IMR-90 (cell line): ENCODE measurements at regions not wholly inside any gene's neighbourhood (a gene's known extent, or its start where the extent isn't known, plus 50 kb on each side); places are given as distances from the start of the nearest gene placed in this dataset.

Experiments used
- ATAC-seq: fragments of 200-7000 bp; cut with Tn5 transposase; 2 replicates; pipeline ENCODE4 v1.9.1; 2020; ENCODE audit warnings: low read depth, mild to moderate bottlenecking, moderate library complexity
- BruUV-seq: library from RNA; stranded (reverse); fragments of 400-500 nt; replicated peaks from 2 replicates; lab custom pipeline; 2021; lab: Mats Ljungman, UMichigan
- CTCF ChIA-PET: fragments of 300-600 bp; formaldehyde crosslinking; extraction: SDS; loops from one replicate; lab custom pipeline; 2021; ENCODE audit warnings: antibody characterized with exemption; lab: Yijun Ruan, JAX
- POLR2A ChIA-PET: fragments of 300-600 bp; sonication (Branson Sonifier 250); formaldehyde crosslinking; loops from one replicate; lab custom pipeline; 2022; ENCODE audit warnings: antibody characterized with exemption; ENCODE audit not compliant: unreplicated experiment; lab: Charles Lee
- DNase-seq: peaks from one replicate; pipeline ENCODE4 v3.0.0; 2013
- H2AFZ ChIP-seq: replicated peaks from 2 replicates; pipeline ENCODE3; 2013; ENCODE audit warnings: low read length, mild to moderate bottlenecking; ENCODE audit not compliant: poor library complexity
- H2AK5ac ChIP-seq: 2 replicates; pipeline ENCODE4 v1.6.1; 2013; ENCODE audit warnings: low read depth, low read length, inconsistent platforms
- H2AK9ac ChIP-seq: replicated peaks from 2 replicates; pipeline ENCODE3; 2013; ENCODE audit warnings: mild to moderate bottlenecking, low read depth, low read length, moderate library complexity; ENCODE audit not compliant: poor library complexity
- H2BK120ac ChIP-seq: 2 replicates; pipeline ENCODE4 v1.6.1; 2013; ENCODE audit warnings: low read depth, low read length, inconsistent platforms
- H2BK15ac ChIP-seq: 3 replicates; pipeline ENCODE4 v1.6.1; 2013; ENCODE audit warnings: low read depth, low read length, inconsistent platforms
- H2BK20ac ChIP-seq: 2 replicates; pipeline ENCODE4 v1.6.1; 2013; ENCODE audit warnings: low read depth, mild to moderate bottlenecking, inconsistent platforms, low read length, moderate library complexity
- H2BK5ac ChIP-seq: 2 replicates; pipeline ENCODE4 v1.6.1; 2013; ENCODE audit warnings: mild to moderate bottlenecking, low read depth, low read length, inconsistent platforms; ENCODE audit not compliant: poor library complexity, severe bottlenecking
- H3K14ac ChIP-seq: replicated peaks from 2 replicates; pipeline ENCODE4 v1.6.1; 2013; ENCODE audit warnings: low read depth, low read length, inconsistent platforms
- H3K18ac ChIP-seq: 2 replicates; pipeline ENCODE4 v1.6.1; 2013; ENCODE audit warnings: low read depth, low read length, control low read depth
- H3K23ac ChIP-seq: 2 replicates; pipeline ENCODE4 v1.6.1; 2013; ENCODE audit warnings: low read depth, low read length, inconsistent platforms
- H3K27ac ChIP-seq: 2 replicates; pipeline ENCODE4 v1.5.1; 2013; ENCODE audit warnings: mild to moderate bottlenecking, control low read depth, low read length; ENCODE audit not compliant: insufficient read depth
- H3K27me3 ChIP-seq: 2 replicates; pipeline ENCODE4 v1.6.1; 2013; ENCODE audit warnings: low read length; ENCODE audit not compliant: control insufficient read depth, insufficient read depth
- H3K36me3 ChIP-seq: 2 replicates; pipeline ENCODE4 v1.6.1; 2013; ENCODE audit warnings: low read length, mixed read lengths; ENCODE audit not compliant: control insufficient read depth, insufficient read depth
- H3K4ac ChIP-seq: 2 replicates; pipeline ENCODE4 v1.6.1; 2013; ENCODE audit warnings: low read depth, low read length, inconsistent platforms
- H3K4me1 ChIP-seq: 2 replicates; pipeline ENCODE4 v1.6.1; 2013; ENCODE audit warnings: low read length, mixed read lengths; ENCODE audit not compliant: control insufficient read depth, insufficient read depth
- H3K4me2 ChIP-seq: 2 replicates; pipeline ENCODE4 v1.6.1; 2013; ENCODE audit warnings: low read depth, mild to moderate bottlenecking, control low read depth, low read length, moderate library complexity
- H3K4me3 ChIP-seq: 2 replicates; pipeline ENCODE4 v1.5.1; 2013; ENCODE audit warnings: low read depth, mild to moderate bottlenecking, control low read depth, low read length, moderate library complexity; ENCODE audit not compliant: insufficient read depth
- H3K56ac ChIP-seq: 2 replicates; pipeline ENCODE4 v1.6.1; 2013; ENCODE audit warnings: low read length, inconsistent platforms; ENCODE audit not compliant: insufficient read depth; ENCODE audit errors: extremely low read depth
- H3K79me1 ChIP-seq, 2 experiments: 2 replicates each; pipeline ENCODE4 v1.6.1; 2013; ENCODE audit warnings: low read length in 2 of 2, inconsistent platforms in 1 of 2, low read depth in 1 of 2
- H3K9ac ChIP-seq: 2 replicates; pipeline ENCODE4 v1.6.1; 2013; ENCODE audit warnings: low read depth, low read length, control low read depth
- H3K9me1 ChIP-seq: 2 replicates; pipeline ENCODE4 v1.6.1; 2013; ENCODE audit warnings: low read length, inconsistent platforms; ENCODE audit not compliant: insufficient read depth
- H3K9me3 ChIP-seq: 2 replicates; pipeline ENCODE4 v1.6.1; 2013; ENCODE audit warnings: low read length; ENCODE audit not compliant: control insufficient read depth, insufficient read depth
- H4K20me1 ChIP-seq: 2 replicates; pipeline ENCODE4 v1.6.1; 2013; ENCODE audit warnings: low read length, inconsistent platforms; ENCODE audit not compliant: insufficient read depth
- H4K5ac ChIP-seq: 2 replicates; pipeline ENCODE4 v1.6.1; 2013; ENCODE audit warnings: mild to moderate bottlenecking, low read depth, low read length, control low read depth
- H4K8ac ChIP-seq, 2 experiments: 2 replicates each; pipeline ENCODE4 v1.6.1; 2013; ENCODE audit warnings: low read depth in 2 of 2, low read length in 2 of 2, control low read depth in 1 of 2, inconsistent platforms in 1 of 2
- H4K91ac ChIP-seq: 2 replicates; pipeline ENCODE4 v1.6.1; 2013; ENCODE audit warnings: low read depth, low read length, inconsistent platforms; ENCODE audit not compliant: insufficient read depth
- CEBPB ChIP-seq: IDR thresholded peaks from 2 replicates; pipeline ENCODE4 v1.6.1; 2012; ENCODE audit warnings: low read depth, low read length, improper control_type of control experiment
- CHD1 ChIP-seq: IDR thresholded peaks from 2 replicates; pipeline ENCODE4 v1.6.1; 2012; ENCODE audit warnings: low read depth, low read length, improper control_type of control experiment
- CTCF ChIP-seq: conservative IDR thresholded peaks from 2 replicates; pipeline ENCODE4 v1.5.1; 2012; ENCODE audit warnings: mild to moderate bottlenecking, low read depth, low read length, improper control_type of control experiment
- MAFK ChIP-seq: IDR thresholded peaks from 2 replicates; pipeline ENCODE4 v1.6.1; 2012; ENCODE audit warnings: low read depth, low read length, improper control_type of control experiment
- MAZ ChIP-seq: IDR thresholded peaks from 2 replicates; pipeline ENCODE4 v1.6.1; 2012; ENCODE audit warnings: low read depth, mild to moderate bottlenecking, low read length, improper control_type of control experiment, moderate library complexity, borderline replicate concordance
- MXI1 ChIP-seq: IDR thresholded peaks from 2 replicates; pipeline ENCODE4 v1.6.1; 2012; ENCODE audit warnings: low read depth, mild to moderate bottlenecking, low read length, moderate library complexity, borderline replicate concordance
- SMC3 ChIP-seq: fragments of 150-350 bp; IDR thresholded peaks from 2 replicates; pipeline ENCODE4 v1.6.1; 2016; ENCODE audit warnings: low read depth, mild to moderate bottlenecking, antibody characterized with exemption, low read length, moderate library complexity
- USF2 ChIP-seq: fragments of 150-350 bp; IDR thresholded peaks from 2 replicates; pipeline ENCODE4 v1.6.1; 2017; ENCODE audit warnings: mild to moderate bottlenecking, antibody characterized with exemption, low read length, low read depth
- dilution Hi-C: fragments of 300-500 bp; cut with HindIII; formaldehyde crosslinking; loops from one replicate; pipeline ENCODE4 v1.14.3; 2018; ENCODE audit warnings: low sequenced_read_pairs; ENCODE audit not compliant: unreplicated experiment
- in situ Hi-C: fragments of 300-500 bp; cut with MboI; formaldehyde crosslinking; loops from 3 replicates; pipeline ENCODE4 v1.14.3; 2019; ENCODE audit warnings: low sequenced_read_pairs, inconsistent platforms, mixed read lengths
- intact Hi-C: fragments of 100-400 bp; cut with micrococcal nuclease; formaldehyde crosslinking; loops from 2 replicates; pipeline ENCODE4 v1.10.0; 2022

GRCh38 chr3:28186748-28187147 is 54.7 kb upstream of the CMC1 start:
- Histone ChIP-seq H2AK5ac (no peak overlapping the region), H3K14ac (no peak overlapping the region), H3K4me1 (no peaks in the 10 kb centered on the region), H2BK120ac (no peak overlapping the region), H2BK15ac (no peak overlapping the region), H4K5ac (no peak overlapping the region), H3K27me3 (no peaks in the 10 kb centered on the region), H3K9me1 (no peaks in the 10 kb centered on the region), H3K4ac (no peak overlapping the region), H3K4me2 (no peak overlapping the region), H3K4me3 (no peak overlapping the region), H3K18ac (no peak overlapping the region), H4K20me1 (no peaks in the 10 kb centered on the region), H3K56ac (no peak overlapping the region), H3K27ac (no peak overlapping the region), H3K23ac (no peak overlapping the region), H3K79me1 (no peaks in the 10 kb centered on the region), H4K91ac (no peak overlapping the region), H2BK20ac (no peak overlapping the region), H4K8ac (no peak overlapping the region), H3K9me3 (no peaks in the 10 kb centered on the region), H2BK5ac (no peak overlapping the region), H3K36me3 (no peaks in the 10 kb centered on the region), H2AK9ac (no peak overlapping the region), H2AFZ (no peak overlapping the region), H3K9ac (no peak overlapping the region)
- no peak for DNase-seq
- dilution Hi-C loops = no loop called here
- intact Hi-C loops = no loop called here
- CTCF ChIA-PET = no interaction called here
- no peak for TF ChIP-seq CHD1
- TF ChIP-seq MAFK = no peak
- TF ChIP-seq MAZ = no peak
- TF ChIP-seq CEBPB = peak; percentile 63
- TF ChIP-seq CTCF = no peak
- no peak for TF ChIP-seq USF2
- TF ChIP-seq MXI1 = no peak
- TF ChIP-seq SMC3 = no peak
- in situ Hi-C loops = no loop called here
- POLR2A ChIA-PET = no interaction called here
- no peak for ATAC-seq
- no TSS peak for BruUV-seq
